Muscle layer of colon (tissue), 2 donors: ENCODE measurements at regions not wholly inside any gene's neighbourhood (a gene's known extent, or its start where the extent isn't known, plus 50 kb on each side); places are given as distances from the start of the nearest gene placed in this dataset.

Experiments used
- H3K27ac ChIP-seq: one replicate; pipeline ENCODE4 v1.7.0; 2013; ENCODE audit warnings: low read depth, mild to moderate bottlenecking, low read length, moderate library complexity
- H3K27me3 ChIP-seq, 2 donors: one replicate each; pipeline ENCODE4 v1.7.0; 2013; ENCODE audit warnings: low read length in 2 of 2, mild to moderate bottlenecking in 2 of 2; ENCODE audit not compliant: insufficient read depth in 2 of 2, control insufficient read depth in 1 of 2
- H3K36me3 ChIP-seq: one replicate; pipeline ENCODE4 v1.7.0; 2013; ENCODE audit warnings: mild to moderate bottlenecking, low read length; ENCODE audit not compliant: insufficient read depth
- H3K4me1 ChIP-seq: one replicate; pipeline ENCODE4 v1.7.0; 2013; ENCODE audit warnings: mild to moderate bottlenecking, low read length; ENCODE audit not compliant: insufficient read depth
- H3K4me3 ChIP-seq, 2 donors: one replicate each; pipeline ENCODE4 v1.7.0; 2013; ENCODE audit warnings: low read length in 2 of 2, low read depth in 1 of 2, mild to moderate bottlenecking in 1 of 2, moderate library complexity in 1 of 2
- H3K9ac ChIP-seq: one replicate; pipeline ENCODE4 v1.7.0; 2013; ENCODE audit warnings: low read length
- H3K9me3 ChIP-seq: one replicate; pipeline ENCODE4 v1.7.0; 2013; ENCODE audit warnings: mild to moderate bottlenecking, low read length
- donor health status: abdominal sarcoma.
- donor health status: Adenocarcinoma of cecum.

DNA sequence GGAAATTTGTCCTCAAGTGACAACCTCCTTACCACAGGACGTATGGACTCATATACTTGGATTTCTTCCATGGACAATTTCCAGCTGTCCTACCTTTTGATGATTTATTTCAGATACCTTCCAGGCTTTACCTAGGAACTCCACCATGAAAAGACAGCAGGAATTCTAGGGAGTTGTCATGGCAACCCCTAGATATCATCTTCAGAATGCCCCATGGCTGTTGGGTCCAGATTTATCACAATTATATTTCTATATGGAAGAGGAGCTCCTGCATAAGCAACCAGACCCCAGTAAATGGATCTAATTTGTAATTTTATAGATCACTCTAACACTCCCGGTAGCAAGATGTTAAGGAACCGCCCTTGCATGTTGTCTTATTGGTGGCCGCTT is 102.3 kb upstream of the ZNF521 start:
- no peaks in the 10 kb centered on the region for H3K9me3 ChIP-seq
- no peaks in the 10 kb centered on the region for H3K27me3 ChIP-seq
- H3K4me3 ChIP-seq: no peak overlapping the region
- no peaks in the 10 kb centered on the region for H3K4me1 ChIP-seq
- H3K27ac ChIP-seq: no peak overlapping the region
- no peak overlapping the region for H3K9ac ChIP-seq
- H3K36me3 ChIP-seq: no peaks in the 10 kb centered on the region

DNA sequence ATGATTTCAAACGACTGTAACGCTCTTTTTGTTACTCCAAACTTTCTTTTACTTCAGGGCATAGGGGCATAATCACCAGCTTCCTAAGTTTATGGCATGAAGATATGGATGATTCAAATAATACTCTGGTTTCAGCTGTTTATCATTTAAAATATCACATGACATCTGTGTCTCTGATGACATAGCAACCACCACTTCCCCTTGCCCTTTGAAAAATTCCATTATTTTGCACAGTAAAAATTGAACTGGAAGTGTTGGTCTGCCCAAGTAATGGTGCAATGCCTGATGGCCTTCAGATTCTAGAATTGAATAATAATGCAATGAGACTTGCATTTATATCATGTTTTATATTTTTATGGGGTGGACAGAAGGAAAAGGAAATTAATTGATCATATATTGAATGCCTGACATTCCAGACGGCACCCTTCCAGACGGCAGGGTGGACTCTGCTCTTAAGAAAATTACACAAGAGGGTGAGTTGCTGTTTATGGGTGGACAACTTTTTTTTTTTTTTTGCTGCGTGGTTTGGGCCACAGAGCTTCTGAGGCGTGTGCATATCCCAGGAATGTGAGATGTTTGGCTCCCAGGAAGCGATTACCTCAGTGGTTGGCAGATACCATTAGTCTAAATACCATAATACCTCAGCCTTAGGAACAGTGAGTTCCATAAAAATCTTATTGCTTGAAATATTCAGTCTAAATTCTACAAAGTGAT is 101.7 kb upstream of the ZNF521 start:
- Histone ChIP-seq H3K36me3 (no peaks in the 10 kb centered on the region), H3K9ac (no peak overlapping the region), H3K27me3 (no peaks in the 10 kb centered on the region), H3K27ac (no peak overlapping the region), H3K9me3 (no peaks in the 10 kb centered on the region), H3K4me3 (no peak overlapping the region), H3K4me1 (no peaks in the 10 kb centered on the region)

DNA sequence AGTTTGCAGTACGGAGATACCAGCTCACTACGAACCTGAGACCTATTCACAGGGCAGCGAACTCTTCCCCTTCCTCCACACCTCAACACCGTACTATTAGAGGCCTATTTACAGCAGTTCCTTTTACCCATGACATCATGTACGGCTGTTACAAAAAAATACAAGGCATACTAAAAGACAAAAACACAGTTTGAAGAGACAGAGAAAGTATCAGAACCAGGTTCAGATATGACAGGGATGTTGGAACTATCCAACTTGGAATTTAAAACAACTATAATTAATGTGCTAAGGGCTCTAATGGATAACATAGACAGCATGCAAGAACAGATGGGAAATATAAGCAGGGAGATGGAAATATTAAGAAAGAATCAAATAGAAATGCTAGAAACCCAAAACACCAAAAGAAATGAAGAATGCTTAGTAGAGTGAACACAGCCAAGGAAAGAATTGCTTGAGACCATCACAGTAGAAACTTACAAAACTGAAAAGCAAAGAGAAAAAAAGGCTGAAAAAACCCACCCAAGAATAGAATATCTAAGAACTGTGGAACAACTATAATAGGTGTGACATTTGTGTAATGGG is 99.2 kb upstream of the ZNF521 start:
- no peaks in the 10 kb centered on the region for H3K27me3 ChIP-seq
- no peaks in the 10 kb centered on the region for H3K36me3 ChIP-seq
- no peaks in the 10 kb centered on the region for H3K9me3 ChIP-seq

DNA sequence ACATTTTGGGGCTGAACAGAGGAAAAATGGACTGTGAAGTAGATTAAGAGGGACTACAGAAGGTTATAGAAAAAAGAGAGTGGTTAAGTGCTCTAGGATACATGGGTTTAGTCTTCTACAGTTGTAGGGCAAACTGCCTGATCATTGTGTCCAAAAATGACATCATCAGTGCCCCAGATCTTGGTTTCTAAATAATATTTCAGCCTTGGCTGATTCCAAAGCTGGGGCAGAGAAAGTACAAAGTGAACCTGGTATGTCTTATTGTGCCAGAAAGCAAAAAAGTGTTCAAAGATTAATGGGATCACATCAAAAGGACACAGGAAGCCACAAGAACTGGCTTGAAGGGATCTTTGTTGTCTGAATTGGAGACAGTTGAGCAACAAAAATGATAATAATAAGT is 97.1 kb upstream of the ZNF521 start:
- Histone ChIP-seq H3K4me3 (no peak overlapping the region), H3K9ac (no peak overlapping the region), H3K27ac (no peak overlapping the region), H3K27me3 (no peaks in the 10 kb centered on the region), H3K9me3 (no peaks in the 10 kb centered on the region), H3K36me3 (no peaks in the 10 kb centered on the region), H3K4me1 (no peaks in the 10 kb centered on the region)

More for the DNA sequence above, 99.2 kb upstream of the ZNF521 start:
- H3K9ac ChIP-seq: no peak overlapping the region
- H3K4me3 ChIP-seq: no peak overlapping the region
- no peaks in the 10 kb centered on the region for H3K4me1 ChIP-seq
- H3K27ac ChIP-seq: no peak overlapping the region

DNA sequence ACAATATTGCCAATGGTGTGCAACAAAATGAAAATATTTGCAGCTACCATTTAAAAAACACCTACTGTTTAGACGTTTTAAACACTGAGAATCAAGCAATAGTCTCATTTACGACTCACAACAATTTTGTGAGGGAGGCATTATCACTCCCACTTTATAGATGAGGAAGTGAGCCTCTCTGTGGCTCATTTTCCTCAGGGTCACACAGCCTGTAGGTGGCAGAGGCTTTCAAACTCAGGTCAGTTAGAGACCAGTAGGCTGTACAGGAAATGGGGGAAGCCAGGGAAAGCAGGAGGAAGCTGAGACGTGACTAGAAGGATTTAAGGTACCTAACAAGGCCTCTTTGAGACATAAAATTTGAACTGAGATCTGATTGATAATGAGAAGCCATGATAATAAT is 95.0 kb upstream of the ZNF521 start:
- Histone ChIP-seq H3K9ac (no peak overlapping the region), H3K27me3 (no peaks in the 10 kb centered on the region), H3K36me3 (no peaks in the 10 kb centered on the region), H3K4me3 (no peak overlapping the region), H3K9me3 (no peaks in the 10 kb centered on the region), H3K4me1 (no peaks in the 10 kb centered on the region), H3K27ac (no peak overlapping the region)

DNA sequence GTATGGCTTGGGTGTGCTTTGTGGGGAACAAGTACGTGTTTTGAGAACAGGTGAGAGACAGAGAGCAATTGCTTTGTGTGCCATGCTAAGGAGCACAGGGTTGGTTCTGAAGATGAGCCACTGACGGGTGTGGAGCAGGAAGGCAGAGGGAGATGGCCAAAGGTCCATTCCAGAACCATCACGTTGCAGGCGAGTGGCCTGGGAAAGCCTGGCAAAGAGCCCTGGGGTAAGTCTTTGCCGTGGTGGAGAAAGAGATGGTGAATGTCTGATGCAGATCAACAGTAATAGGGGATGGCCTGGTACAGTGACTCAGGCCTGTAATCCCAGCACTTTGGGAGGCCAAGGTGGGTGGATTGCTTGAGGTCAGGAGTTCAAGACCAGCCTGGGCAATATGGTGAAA is 93.5 kb upstream of the ZNF521 start:
- no peak overlapping the region for H3K9ac ChIP-seq

DNA sequence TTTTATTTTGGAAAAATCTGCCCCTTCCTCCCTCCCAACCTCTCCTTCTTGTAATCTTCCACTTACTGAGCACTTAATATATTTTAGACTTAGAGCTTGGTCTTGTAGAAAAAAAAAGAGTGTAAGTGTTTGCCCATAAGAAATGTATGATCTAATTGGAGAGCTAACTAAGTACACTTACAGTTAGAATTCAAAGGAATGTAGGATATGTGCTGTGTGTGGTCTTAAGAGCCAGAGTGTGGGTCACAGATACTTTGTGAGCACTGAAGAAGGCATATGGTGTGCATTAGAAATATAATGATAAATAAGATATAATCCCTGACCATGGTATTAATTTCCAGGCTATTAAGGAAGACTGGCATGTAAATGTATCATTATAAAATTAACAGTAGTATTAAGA is 91.8 kb upstream of the ZNF521 start:
- Histone ChIP-seq H3K9ac (no peak overlapping the region), H3K4me1 (no peaks in the 10 kb centered on the region), H3K27ac (no peak overlapping the region), H3K36me3 (no peaks in the 10 kb centered on the region), H3K4me3 (no peak overlapping the region), H3K9me3 (no peaks in the 10 kb centered on the region), H3K27me3 (no peaks in the 10 kb centered on the region)

More for the DNA sequence above, 93.5 kb upstream of the ZNF521 start:
- Histone ChIP-seq H3K4me1 (no peaks in the 10 kb centered on the region), H3K27ac (no peak overlapping the region), H3K36me3 (no peaks in the 10 kb centered on the region), H3K9me3 (no peaks in the 10 kb centered on the region), H3K4me3 (no peak overlapping the region), H3K27me3 (no peaks in the 10 kb centered on the region)

DNA sequence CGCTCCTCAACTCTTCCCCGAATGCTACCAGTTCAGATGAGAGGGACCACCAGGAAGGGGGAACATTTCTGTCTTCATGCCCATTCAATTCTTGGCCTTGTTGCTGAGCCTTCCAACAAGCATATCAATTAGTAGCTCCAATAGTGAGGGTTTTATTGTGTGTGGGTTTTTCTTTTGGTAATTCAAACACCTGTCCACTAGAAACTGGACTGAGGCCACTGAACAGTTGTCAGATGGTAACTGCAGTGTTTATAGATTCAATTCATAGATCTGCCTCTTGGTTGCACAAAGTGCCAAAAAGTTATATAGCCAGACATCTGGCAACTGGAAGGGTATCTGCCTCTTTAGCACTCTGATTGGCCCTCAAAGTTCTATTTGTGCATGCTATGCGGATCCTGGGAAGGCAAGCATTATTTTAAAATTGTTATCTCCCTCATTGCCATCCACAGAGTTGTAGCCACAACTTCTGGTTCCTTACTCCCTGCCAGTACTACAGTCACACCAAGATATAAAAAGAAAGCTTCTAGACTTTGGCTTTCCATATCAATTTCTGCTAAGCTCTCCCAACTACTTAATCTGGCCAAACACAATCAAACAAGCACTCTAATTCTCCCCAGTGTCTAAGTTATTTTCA is 83.3 kb upstream of the ZNF521 start:
- Histone ChIP-seq H3K9ac (no peak overlapping the region), H3K9me3 (no peaks in the 10 kb centered on the region), H3K27me3 (no peaks in the 10 kb centered on the region), H3K4me1 (no peaks in the 10 kb centered on the region), H3K27ac (no peak overlapping the region), H3K36me3 (no peaks in the 10 kb centered on the region), H3K4me3 (no peak overlapping the region)

DNA sequence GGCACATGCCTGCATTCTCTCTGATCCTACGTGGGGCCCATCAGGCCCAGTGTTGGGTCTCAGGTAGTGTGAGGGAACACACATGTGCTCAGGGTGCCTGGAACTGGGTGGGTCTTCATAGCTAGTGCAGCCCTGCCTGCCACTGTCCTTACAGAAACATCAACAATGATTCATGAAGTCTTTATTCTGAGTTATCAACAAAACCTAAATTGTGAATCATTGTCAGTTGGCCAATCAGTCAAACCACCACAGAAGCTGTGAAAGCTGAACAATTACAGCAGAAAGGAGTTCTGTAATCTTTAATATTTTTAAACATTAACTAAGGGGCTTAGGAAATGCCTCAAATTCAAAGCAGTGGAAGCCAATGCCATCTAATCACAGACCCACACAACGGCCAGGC is 82.8 kb upstream of the ZNF521 start:
- Histone ChIP-seq H3K36me3 (no peaks in the 10 kb centered on the region), H3K27me3 (no peaks in the 10 kb centered on the region), H3K27ac (no peak overlapping the region), H3K9ac (no peak overlapping the region), H3K4me1 (no peaks in the 10 kb centered on the region), H3K4me3 (no peak overlapping the region), H3K9me3 (no peaks in the 10 kb centered on the region)

DNA sequence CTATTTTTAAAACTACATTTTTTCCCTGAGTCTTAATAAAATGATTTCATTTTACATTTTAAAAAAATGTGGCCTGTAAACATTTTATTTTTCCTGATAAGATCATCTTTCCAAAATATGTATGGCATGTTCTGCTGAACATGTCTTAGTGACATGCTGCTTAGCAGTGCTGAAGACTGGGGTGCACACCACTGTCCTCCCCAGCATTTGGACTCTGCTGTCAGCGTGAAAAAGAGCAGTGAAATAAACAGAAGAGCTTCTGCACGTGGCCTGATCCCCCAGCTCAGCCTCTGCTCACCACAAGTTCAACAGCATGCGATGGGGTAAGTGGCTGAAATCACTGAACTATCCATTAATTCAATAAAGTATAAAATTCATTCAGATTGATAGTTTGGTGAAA is 81.6 kb upstream of the ZNF521 start:
- Histone ChIP-seq H3K9me3 (no peaks in the 10 kb centered on the region), H3K4me3 (no peak overlapping the region)

DNA sequence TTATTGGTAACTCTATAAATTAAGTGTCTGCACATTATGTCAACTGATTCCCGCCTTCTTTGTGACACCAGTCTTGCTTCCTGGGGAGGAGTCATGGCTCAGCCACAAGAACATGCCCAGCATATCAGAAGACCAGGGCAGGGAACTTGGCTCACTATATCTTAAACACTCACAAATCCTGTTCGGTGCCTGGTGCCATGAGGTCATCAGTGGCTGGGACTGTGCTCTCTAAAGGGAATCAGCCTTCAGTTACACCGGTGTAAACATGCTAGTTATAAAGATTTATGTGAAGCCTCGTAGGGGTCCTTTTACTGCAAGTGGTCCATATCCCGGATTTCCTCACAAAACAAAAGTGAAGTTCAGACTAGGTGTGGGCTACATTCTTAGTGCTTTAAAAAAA is 73.1 kb upstream of the ZNF521 start:
- no peaks in the 10 kb centered on the region for H3K4me1 ChIP-seq
- no peaks in the 10 kb centered on the region for H3K27me3 ChIP-seq
- H3K4me3 ChIP-seq: no peak overlapping the region
- no peaks in the 10 kb centered on the region for H3K9me3 ChIP-seq
- no peak overlapping the region for H3K27ac ChIP-seq
- no peak overlapping the region for H3K9ac ChIP-seq
- H3K36me3 ChIP-seq: no peaks in the 10 kb centered on the region

More for the DNA sequence above, 81.6 kb upstream of the ZNF521 start:
- H3K4me1 ChIP-seq: no peaks in the 10 kb centered on the region
- no peak overlapping the region for H3K9ac ChIP-seq
- no peak overlapping the region for H3K27ac ChIP-seq
- H3K27me3 ChIP-seq: no peaks in the 10 kb centered on the region
- H3K36me3 ChIP-seq: no peaks in the 10 kb centered on the region

DNA sequence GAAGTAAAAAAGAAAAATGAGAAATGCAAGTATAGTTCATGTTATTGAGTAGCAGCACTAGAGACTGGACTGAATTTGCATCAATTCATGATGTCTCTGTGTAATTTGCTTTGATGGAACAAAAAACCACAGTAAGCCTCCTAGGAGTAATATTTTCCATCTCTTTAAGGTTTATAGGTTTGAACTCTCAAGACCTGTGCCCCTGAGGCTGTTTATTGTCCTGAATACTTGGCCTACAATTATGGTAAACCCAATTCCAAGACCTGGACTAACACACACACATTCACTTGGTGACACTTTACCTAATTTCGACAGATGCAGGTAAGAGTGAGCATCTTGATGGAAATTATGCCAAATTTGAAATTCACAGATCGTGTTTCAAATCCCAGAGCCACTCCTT is 71.8 kb upstream of the ZNF521 start:
- H3K36me3 ChIP-seq: no peaks in the 10 kb centered on the region
- H3K9me3 ChIP-seq: no peaks in the 10 kb centered on the region
- H3K4me1 ChIP-seq: no peaks in the 10 kb centered on the region
- no peak overlapping the region for H3K9ac ChIP-seq
- no peak overlapping the region for H3K4me3 ChIP-seq
- H3K27ac ChIP-seq: no peak overlapping the region
- no peaks in the 10 kb centered on the region for H3K27me3 ChIP-seq
